Heart right ventricle (tissue), 16 donors: ENCODE measurements at regions not wholly inside any gene's neighbourhood (a gene's known extent, or its start where the extent isn't known, plus 50 kb on each side); places are given as distances from the start of the nearest gene placed in this dataset.

ENCODE experiments used
- ATAC-seq, 8 donors: fragments of 200-7000 bp; cut with Tn5 transposase; one replicate each; pipeline ENCODE4 v1.9.1; 2020; ENCODE audit warnings: mild to moderate bottlenecking in 8 of 8, moderate library complexity in 8 of 8, moderate number of reproducible peaks in 1 of 8
- DNase-seq, 2 donors: peaks; one replicate each; pipeline ENCODE4 v3.0.0-alpha.2; 2020
- H3K27ac ChIP-seq, 10 donors: fragments of 200-600 bp; sonication (generic) in 2 of 10; one replicate each; pipeline versions ENCODE4 v1.5.0 to v1.8.0; 2020 to 2022; ENCODE audit warnings: mild to moderate bottlenecking in 3 of 10
- H3K27me3 ChIP-seq, 7 donors: fragments of 200-600 bp; one replicate each; pipeline ENCODE4 v1.8.0; 2021 to 2022; ENCODE audit warnings: mild to moderate bottlenecking in 2 of 7
- H3K36me3 ChIP-seq, 9 donors: fragments of 200-600 bp; sonication (generic) in 1 of 9; one replicate each; pipeline versions ENCODE4 v1.5.0 to v1.8.0; 2020 to 2022; ENCODE audit warnings: mild to moderate bottlenecking in 2 of 9
- H3K4me1 ChIP-seq, 9 donors: fragments of 200-600 bp; sonication (generic) in 1 of 9; one replicate each; pipeline versions ENCODE4 v1.5.0 to v1.8.0; 2020 to 2022; ENCODE audit warnings: mild to moderate bottlenecking in 4 of 9
- H3K4me3 ChIP-seq, 10 donors: fragments of 200-600 bp; sonication (generic) in 2 of 10; one replicate each; pipeline versions ENCODE4 v1.5.0 to v1.8.0; 2020 to 2022; ENCODE audit warnings: mild to moderate bottlenecking in 7 of 10, moderate library complexity in 2 of 10
- H3K9me3 ChIP-seq, 11 donors: fragments of 200-600 bp in 10 of 11; sonication (generic) in 2 of 11; one replicate each; pipeline versions ENCODE4 v1.5.0 to v1.8.0; 2013 to 2022; ENCODE audit warnings: mild to moderate bottlenecking in 2 of 11, control low read depth in 1 of 11, moderate library complexity in 1 of 11
- WGBS, 2 donors: extraction: QIAGEN DNeasy Blood & Tissue Kit; methylation state at CpG; one replicate each; pipeline ENCODE4 v1.1.7; 2013; ENCODE audit warnings: inconsistent platforms in 1 of 2; 5-methylcytosine and 5-hydroxymethylcytosine counted together
- intact Hi-C, 10 donors: fragments of 100-400 bp; cut with DNase I; formaldehyde crosslinking; loops; one replicate each; pipeline versions ENCODE4 v1.11.1 to v1.14.2; 2022
- TF ChIP-seq, protein P1 (sequence below), 9 donors: fragments of 200-600 bp; sonication (generic) in 2 of 9; IDR thresholded peaks; one replicate each; pipeline versions ENCODE4 v1.5.0 to v1.8.0; 2021 to 2022; ENCODE audit warnings: antibody characterized with exemption in 9 of 9, mild to moderate bottlenecking in 5 of 9, moderate library complexity in 1 of 9
- donor health status: Arrhythmogenic right ventricular cardiomyopathy.
- donor health status: ischemic (EF 13 %, LVEDD 7.1; RV severe dilation, severe dysfunction).
- donor health status: healthy with polysubstance abuse.
- donor health status: DM: no; HTN: yes; CAD: no.
- donor health status: DM: no; HTN: no; CAD: no.
- donor health status: ischemic (EF 25% LVEDD 6.9; RV normal size, moderate dysfunction).
- donor health status: ischemic (EF 25% LVEDD 5.7; RV mildly dilated, moderate dysfunction).
- donor health status: healthy.
- donor health status: DM: yes; HTN: yes; CAD: no.
- donor health status: Ischemic cardiomyopathy.
- donor health status: ischemic (EF 35%, LVEDD 5.7; RV mildly dilated, moderate dysfunction).
- donor health status: nonischemic (EF 11% LVEDD 7.7; RV severe dilation, severe dysfunction).
- donor health status: DM: yes; HTN: yes; CAD: no.
- donor health status: PGD.
- donor health status: ischemic (EF 29% LVEDD 5.4; RV normal size, mild dysfunction).
- donor health status: nonischemic (EF 23%, LVEDD 6.1; RV moderate dilation, normal function).

GRCh38 chr13:65629926-65630325 is 1600.2 kb downstream of the PCDH9 start:
- no peak for ATAC-seq
- no peaks in the 10 kb centered on the region for H3K4me1 ChIP-seq
- H3K27me3 ChIP-seq = no peaks in the 10 kb centered on the region
- H3K4me3 ChIP-seq = no peak overlapping the region
- 61 to 69% methylated on average over 2 of the region's 2 CpGs for WGBS, 2 donors
- intact Hi-C loops = no loop called here
- TF ChIP-seq, protein P1, sequence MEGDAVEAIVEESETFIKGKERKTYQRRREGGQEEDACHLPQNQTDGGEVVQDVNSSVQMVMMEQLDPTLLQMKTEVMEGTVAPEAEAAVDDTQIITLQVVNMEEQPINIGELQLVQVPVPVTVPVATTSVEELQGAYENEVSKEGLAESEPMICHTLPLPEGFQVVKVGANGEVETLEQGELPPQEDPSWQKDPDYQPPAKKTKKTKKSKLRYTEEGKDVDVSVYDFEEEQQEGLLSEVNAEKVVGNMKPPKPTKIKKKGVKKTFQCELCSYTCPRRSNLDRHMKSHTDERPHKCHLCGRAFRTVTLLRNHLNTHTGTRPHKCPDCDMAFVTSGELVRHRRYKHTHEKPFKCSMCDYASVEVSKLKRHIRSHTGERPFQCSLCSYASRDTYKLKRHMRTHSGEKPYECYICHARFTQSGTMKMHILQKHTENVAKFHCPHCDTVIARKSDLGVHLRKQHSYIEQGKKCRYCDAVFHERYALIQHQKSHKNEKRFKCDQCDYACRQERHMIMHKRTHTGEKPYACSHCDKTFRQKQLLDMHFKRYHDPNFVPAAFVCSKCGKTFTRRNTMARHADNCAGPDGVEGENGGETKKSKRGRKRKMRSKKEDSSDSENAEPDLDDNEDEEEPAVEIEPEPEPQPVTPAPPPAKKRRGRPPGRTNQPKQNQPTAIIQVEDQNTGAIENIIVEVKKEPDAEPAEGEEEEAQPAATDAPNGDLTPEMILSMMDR (IDR thresholded peaks at IDR 0.05) = no peak
- H3K9me3 ChIP-seq = no peaks in the 10 kb centered on the region
- no peak overlapping the region for H3K27ac ChIP-seq
- no peaks in the 10 kb centered on the region for H3K36me3 ChIP-seq
- DNase-seq = no peak

DNA sequence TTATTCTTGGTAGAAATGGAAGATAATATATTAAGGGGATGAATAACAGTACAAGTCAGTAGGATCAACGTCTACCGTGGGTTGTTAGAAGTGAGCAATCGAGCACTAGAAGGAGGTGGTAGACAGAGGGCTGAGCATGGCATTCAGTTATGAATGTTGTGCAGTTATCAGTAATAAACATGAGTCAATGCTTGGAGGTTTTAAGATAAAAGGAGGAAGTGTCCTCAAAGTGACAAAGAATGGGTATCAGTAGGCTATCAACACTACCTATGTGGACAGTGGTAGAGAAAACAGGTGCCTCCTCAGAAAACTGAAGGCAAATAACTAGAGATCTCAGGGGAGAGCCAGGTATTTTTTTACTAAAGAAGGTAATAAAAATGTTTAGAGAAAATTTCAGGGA is 1607.0 kb downstream of the PCDH9 start:
- H3K4me1 ChIP-seq = no peaks in the 10 kb centered on the region
- H3K36me3 ChIP-seq = no peaks in the 10 kb centered on the region
- intact Hi-C loops = no loop called here
- no peak for ATAC-seq
- H3K27me3 ChIP-seq = no peaks in the 10 kb centered on the region
- no peak overlapping the region for H3K4me3 ChIP-seq
- no peak overlapping the region for H3K27ac ChIP-seq
- DNase-seq = no peak
- WGBS, 2 donors = 81 to 93% methylated on average over 3 of the region's 3 CpGs
- TF ChIP-seq, protein P1 (IDR thresholded peaks at IDR 0.05) = no peak
- H3K9me3 ChIP-seq = peaks cover 0 to 4% (median 0%) of the 10 kb centered on the region in 11 donors

DNA sequence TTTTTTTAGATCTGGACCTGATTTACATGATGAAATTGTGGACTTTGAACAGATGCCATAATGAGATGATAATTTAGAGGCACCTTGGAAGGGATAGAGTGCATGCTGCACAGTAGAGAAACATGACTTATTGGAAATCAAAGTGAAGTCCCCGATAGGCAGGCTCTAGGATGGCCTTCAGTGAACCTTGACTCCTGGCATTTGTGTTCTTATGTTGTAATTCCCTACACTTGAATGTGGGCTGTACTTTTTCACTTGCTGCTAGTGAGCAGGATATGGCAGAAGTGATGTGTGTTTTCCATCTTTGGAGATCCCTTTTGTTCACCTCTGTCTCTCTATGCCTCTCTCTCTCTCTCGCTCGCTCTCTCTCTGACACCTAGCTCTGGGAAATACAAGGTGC is 1614.6 kb downstream of the PCDH9 start:
- no peak for DNase-seq
- 91 to 97% methylated on average over 3 of the region's 3 CpGs for WGBS, 2 donors
- Histone ChIP-seq H3K27ac (no peak overlapping the region), H3K27me3 (no peaks in the 10 kb centered on the region), H3K4me1 (no peaks in the 10 kb centered on the region), H3K36me3 (no peaks in the 10 kb centered on the region), H3K4me3 (no peak overlapping the region), H3K9me3 (peaks cover 0 to 4% (median 0%) of the 10 kb centered on the region in 11 donors)
- no peak for ATAC-seq
- intact Hi-C loops = no loop called here
- TF ChIP-seq, protein P1 (IDR thresholded peaks at IDR 0.05) = no peak

GRCh38 chr13:65613004-65613403 is 1617.1 kb downstream of the PCDH9 start:
- Histone ChIP-seq H3K27ac (no peak overlapping the region), H3K4me3 (no peak overlapping the region), H3K9me3 (no peaks in the 10 kb centered on the region), H3K4me1 (no peaks in the 10 kb centered on the region), H3K36me3 (no peaks in the 10 kb centered on the region), H3K27me3 (no peaks in the 10 kb centered on the region)
- WGBS, 2 donors = 74 to 84% methylated on average over 2 of the region's 2 CpGs
- intact Hi-C loops = no loop called here
- no peak for DNase-seq
- TF ChIP-seq, protein P1 (IDR thresholded peaks at IDR 0.05) = no peak
- ATAC-seq = no peak
